ENCODE measurements at regions not wholly inside any gene's neighbourhood (a gene's known extent, or its start where the extent isn't known, plus 50 kb on each side); places are given as distances from the start of the nearest gene placed in this dataset.
A peak's percentile ranks its signal among the peaks of the same experiment; 100 is the strongest.

DNA sequence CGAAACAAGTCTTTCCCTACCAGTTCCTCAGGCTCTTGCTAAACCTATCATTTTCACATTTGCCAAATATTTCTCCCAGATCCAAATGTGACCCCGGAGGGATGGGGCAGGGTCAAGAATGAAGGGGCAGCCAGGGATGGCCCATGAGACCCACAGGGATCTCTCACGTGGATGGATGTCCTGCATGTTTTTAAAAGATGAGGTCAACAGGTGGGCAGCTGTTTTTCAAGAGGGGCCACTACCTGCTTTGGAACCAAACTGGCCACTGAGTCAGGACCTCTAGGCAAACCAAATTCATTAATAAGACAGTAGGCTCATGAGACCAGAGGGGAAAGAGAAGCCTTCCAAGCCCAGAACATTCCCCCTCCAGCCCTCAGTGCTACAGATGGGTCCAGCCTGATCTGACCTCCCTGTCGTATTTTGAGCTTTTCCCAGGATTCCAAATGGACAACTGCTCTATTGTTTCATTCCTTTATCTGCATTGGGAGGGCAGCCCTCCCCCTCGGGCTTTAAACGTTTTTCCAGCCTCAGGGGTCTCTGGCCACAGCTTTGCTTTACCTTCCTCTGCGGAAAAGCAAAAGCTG lies 252.5 kb upstream of the IRF2BP2 start:
- Mint-ChIP-seq H3K36me3 (ENCODE audit: low read depth) (no peaks in the 10 kb centered on the region), H3K27ac (ENCODE audit: unreplicated experiment) (peak overlapping the region; percentile 53), H3K4me3 (no peak overlapping the region), H3K9me3 (no peaks in the 10 kb centered on the region), H3K4me1 (peaks cover 18% of the 10 kb centered on the region), H3K27me3 (ENCODE audit: low read depth) (no peaks in the 10 kb centered on the region)
- TF ChIP-seq CTCF (conservative IDR thresholded peaks at IDR 0.05): no peak
- no peak for DNase-seq (ENCODE audit: low read depth, low spot score)

GRCh38 chr1:234861761-234862160 lies 251.8 kb upstream of the IRF2BP2 start:
- TF ChIP-seq CTCF (conservative IDR thresholded peaks at IDR 0.05): no peak
- no peak overlapping the region for H3K27ac Mint-ChIP-seq (ENCODE audit: unreplicated experiment)
- no peak for DNase-seq (ENCODE audit: low read depth, low spot score)
- H3K4me3 Mint-ChIP-seq: no peak overlapping the region
- H3K27me3 Mint-ChIP-seq (ENCODE audit: low read depth): no peaks in the 10 kb centered on the region
- no peaks in the 10 kb centered on the region for H3K9me3 Mint-ChIP-seq
- no peaks in the 10 kb centered on the region for H3K36me3 Mint-ChIP-seq (ENCODE audit: low read depth)
- H3K4me1 Mint-ChIP-seq: peaks cover 18% of the 10 kb centered on the region

DNA sequence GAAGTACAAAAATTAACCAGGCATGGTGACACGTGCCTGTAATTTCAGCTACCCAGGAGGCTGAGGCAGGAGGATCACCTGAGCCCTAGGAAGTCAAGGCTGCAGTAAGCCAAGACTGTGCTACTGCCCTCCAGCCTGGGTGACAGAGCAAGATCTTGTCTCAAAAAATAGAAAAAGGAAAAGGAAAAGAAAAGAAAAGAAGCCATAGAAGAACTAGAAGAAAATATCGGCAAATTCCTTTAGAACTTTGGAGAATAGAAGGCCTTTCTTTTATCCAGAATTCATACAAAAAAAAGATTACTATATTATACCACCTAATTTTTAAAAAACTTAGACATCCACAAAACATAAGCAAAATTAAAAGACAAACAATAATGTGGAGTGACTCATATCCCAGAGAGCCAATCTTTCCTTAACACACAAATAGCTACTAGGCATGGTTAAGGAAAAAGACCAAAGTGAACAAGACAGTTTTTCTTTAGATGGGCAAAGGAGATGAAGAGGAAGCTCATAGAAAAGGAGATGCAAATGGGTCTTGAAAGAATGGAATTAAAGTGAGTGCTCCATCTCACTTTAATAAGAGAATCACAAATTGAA lies 251.1 kb upstream of the IRF2BP2 start:
- Mint-ChIP-seq H3K4me3 (no peak overlapping the region), H3K4me1 (peaks cover 13% of the 10 kb centered on the region), H3K27ac (ENCODE audit: unreplicated experiment) (no peak overlapping the region), H3K9me3 (no peaks in the 10 kb centered on the region), H3K36me3 (ENCODE audit: low read depth) (no peaks in the 10 kb centered on the region), H3K27me3 (ENCODE audit: low read depth) (no peaks in the 10 kb centered on the region)
- TF ChIP-seq CTCF (conservative IDR thresholded peaks at IDR 0.05): no peak
- DNase-seq (ENCODE audit: low read depth, low spot score): no peak

GRCh38 chr1:234858722-234859121 lies 248.7 kb upstream of the IRF2BP2 start:
- Mint-ChIP-seq H3K4me1 (peaks cover 13% of the 10 kb centered on the region), H3K9me3 (no peaks in the 10 kb centered on the region), H3K27me3 (ENCODE audit: low read depth) (no peaks in the 10 kb centered on the region), H3K36me3 (ENCODE audit: low read depth) (no peaks in the 10 kb centered on the region), H3K4me3 (no peak overlapping the region), H3K27ac (ENCODE audit: unreplicated experiment) (no peak overlapping the region)
- no peak for TF ChIP-seq CTCF (conservative IDR thresholded peaks at IDR 0.05)
- no peak for DNase-seq (ENCODE audit: low read depth, low spot score)

- Mint-ChIP-seq H3K27me3 (ENCODE audit: low read depth) (no peaks in the 10 kb centered on the region), H3K4me1 (peaks cover 6% of the 10 kb centered on the region), H3K4me3 (no peak overlapping the region), H3K27ac (ENCODE audit: unreplicated experiment) (no peak overlapping the region), H3K36me3 (ENCODE audit: low read depth) (no peaks in the 10 kb centered on the region), H3K9me3 (no peaks in the 10 kb centered on the region)
- TF ChIP-seq CTCF (conservative IDR thresholded peaks at IDR 0.05): no peak
- DNase-seq (ENCODE audit: low read depth, low spot score): no peak
Observed at GRCh38 chr1:234856845-234857245, 246.9 kb upstream of the IRF2BP2 start.

Measured in neural crest cell (in vitro differentiated cells).